T-cell (primary cell): ENCODE measurements at regions not wholly inside any gene's neighbourhood (a gene's known extent, or its start where the extent isn't known, plus 50 kb on each side); places are given as distances from the start of the nearest gene placed in this dataset.

Source experiments
- ATAC-seq, 4 experiments: fragments of 200-7000 bp in 3 of 4; fragments of 150-1000 bp in 1 of 4; cut with Tn5 transposase; replicated peaks in 1 of 4; 1 replicate in 3 of 4; 2 replicates in 1 of 4; pipeline ENCODE4 v1.10.0; 2021; ENCODE audit warnings: moderate library complexity in 3 of 4, mild to moderate bottlenecking in 2 of 4, moderate number of reproducible peaks in 1 of 4
- CTCF ChIA-PET, 2 donors: fragments of 300-600 bp; sonication (Branson Sonifier 250); formaldehyde crosslinking; loops; one replicate each; lab custom pipeline; 2022; ENCODE audit warnings: antibody characterized with exemption in 2 of 2; lab: Charles Lee
- POLR2A ChIA-PET, 2 donors: fragments of 300-600 bp; sonication (Branson Sonifier 250); formaldehyde crosslinking; loops; one replicate each; lab custom pipeline; 2022; ENCODE audit warnings: antibody characterized with exemption in 2 of 2; lab: Charles Lee
- DNase-seq, 35 experiments: peaks; one replicate each; pipeline versions ENCODE4 v3.0.0 to v3.0.0-alpha.2; 2013 to 2023
- H3K27ac ChIP-seq: one replicate; pipeline ENCODE4 v1.5.1; 2013; ENCODE audit warnings: low read length
- H3K27me3 ChIP-seq, 2 experiments: replicated peaks in 1 of 2; 1 replicate in 1 of 2; 2 replicates in 1 of 2; pipeline versions ENCODE4 v1.6.1 to v1.7.0; 2013; ENCODE audit warnings: low read length in 1 of 2, mixed read lengths in 1 of 2; ENCODE audit not compliant: control insufficient read depth in 2 of 2, insufficient read depth in 2 of 2; ENCODE audit errors: extremely low read depth in 1 of 2
- H3K36me3 ChIP-seq, 2 donors: 1 replicate in 1 of 2; 2 replicates in 1 of 2; pipeline versions ENCODE4 v1.6.1 to v1.7.0; 2013; ENCODE audit warnings: low read length in 1 of 2; ENCODE audit not compliant: control insufficient read depth in 2 of 2, insufficient read depth in 1 of 2; ENCODE audit errors: extremely low read depth in 1 of 2
- H3K4me1 ChIP-seq, 2 experiments: 1 replicate in 1 of 2; 2 replicates in 1 of 2; pipeline versions ENCODE4 v1.6.1 to v1.7.0; 2013; ENCODE audit warnings: low read length in 2 of 2, mixed read lengths in 1 of 2; ENCODE audit not compliant: insufficient read depth in 2 of 2, control insufficient read depth in 1 of 2; ENCODE audit errors: extremely low read depth in 1 of 2
- H3K4me3 ChIP-seq, 2 donors: 1 replicate in 1 of 2; 2 replicates in 1 of 2; pipeline versions ENCODE4 v1.5.1 to v1.7.0; 2013; ENCODE audit warnings: mild to moderate bottlenecking in 2 of 2, low read length in 1 of 2, moderate library complexity in 1 of 2; ENCODE audit not compliant: control insufficient read depth in 1 of 2; ENCODE audit errors: extremely low read depth in 1 of 2
- H3K9me3 ChIP-seq: 2 replicates; pipeline ENCODE4 v1.7.0; 2013
- H3K27ac Mint-ChIP-seq, 2 donors: one replicate each; pipeline ENCODE4 v1.8.0; 2020 to 2021; ENCODE audit warnings: mild to moderate bottlenecking in 2 of 2, mixed read lengths in 2 of 2
- H3K27me3 Mint-ChIP-seq, 2 donors: one replicate each; pipeline ENCODE4 v1.8.0; 2021 to 2022; ENCODE audit warnings: mixed read lengths in 2 of 2
- H3K36me3 Mint-ChIP-seq: one replicate; pipeline ENCODE4 v1.8.0; 2021; ENCODE audit warnings: mixed read lengths
- H3K4me1 Mint-ChIP-seq, 3 donors: one replicate each; pipeline ENCODE4 v1.8.0; 2020 to 2022; ENCODE audit warnings: mixed read lengths in 3 of 3, mild to moderate bottlenecking in 1 of 3
- H3K4me3 Mint-ChIP-seq, 3 donors: one replicate each; pipeline ENCODE4 v1.8.0; 2020 to 2022; ENCODE audit warnings: mild to moderate bottlenecking in 3 of 3, mixed read lengths in 3 of 3, moderate library complexity in 3 of 3
- H3K9me3 Mint-ChIP-seq, 3 donors: one replicate each; pipeline ENCODE4 v1.8.0; 2020 to 2022; ENCODE audit warnings: mixed read lengths in 3 of 3
- WGBS: methylation state at CpG from one replicate; pipeline ENCODE4 v1.1.5; 2013; ENCODE audit warnings: missing lambda C conversion rate; ENCODE audit not compliant: insufficient coverage; 5-methylcytosine and 5-hydroxymethylcytosine counted together

DNA sequence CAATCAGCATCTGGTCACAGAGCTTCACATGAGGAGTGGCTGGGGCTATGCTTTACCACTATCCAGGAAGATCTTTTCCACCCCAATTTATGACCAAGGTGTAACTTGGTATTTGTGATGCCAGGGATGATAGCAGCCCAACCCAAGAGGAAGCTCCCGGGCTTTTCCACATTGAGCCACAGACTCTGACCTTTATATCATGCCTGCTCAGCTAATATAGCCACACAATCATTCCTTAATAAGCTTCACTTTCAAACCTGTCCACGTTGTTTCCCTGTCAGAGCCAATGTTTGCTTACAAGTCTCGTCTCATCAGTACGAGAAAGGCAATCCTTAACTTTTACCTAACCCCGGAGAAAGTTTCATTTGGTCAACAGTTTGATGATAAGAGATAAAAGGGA is 330.9 kb downstream of the SHQ1 start:
- no peak for ATAC-seq
- ChIA-PET CTCF (no interaction called here), POLR2A (no interaction called here)
- Histone ChIP-seq H3K27ac (no peak overlapping the region), H3K4me3 (no peak overlapping the region), H3K36me3 (no peaks in the 10 kb centered on the region), H3K9me3 (no peaks in the 10 kb centered on the region), H3K27me3 (no peaks in the 10 kb centered on the region), H3K4me1 (no peaks in the 10 kb centered on the region)
- Mint-ChIP-seq H3K4me1 (peaks cover 0 to 5% (median 0%) of the 10 kb centered on the region in 3 donors), H3K36me3 (no peaks in the 10 kb centered on the region), H3K27ac (no peak overlapping the region), H3K9me3 (no peaks in the 10 kb centered on the region), H3K27me3 (no peaks in the 10 kb centered on the region), H3K4me3 (no peak overlapping the region)
- DNase-seq = no peak
- WGBS = no CpG with 5 or more reads among the region's 5 CpGs

DNA sequence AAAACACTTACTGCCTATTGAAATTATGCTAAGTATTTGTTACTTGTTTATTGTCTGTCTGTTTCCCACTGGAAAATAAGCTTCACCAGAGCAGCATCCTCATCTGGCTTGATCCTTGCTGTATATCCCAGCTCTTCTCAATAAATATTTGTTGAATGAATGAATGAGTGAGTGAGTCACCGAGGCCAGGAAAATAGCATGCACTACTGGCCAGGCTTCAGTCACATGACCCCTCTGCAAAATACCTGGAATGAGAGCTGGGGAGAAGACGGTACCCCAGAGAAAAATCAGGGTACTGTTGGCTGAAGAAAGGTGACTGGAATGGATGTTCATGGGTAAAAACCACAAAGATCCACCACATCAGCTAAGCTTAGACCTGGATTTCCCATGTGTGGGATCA is 331.9 kb downstream of the SHQ1 start:
- Histone ChIP-seq H3K27ac (no peak overlapping the region), H3K4me1 (no peaks in the 10 kb centered on the region), H3K4me3 (no peak overlapping the region), H3K27me3 (no peaks in the 10 kb centered on the region), H3K36me3 (no peaks in the 10 kb centered on the region), H3K9me3 (no peaks in the 10 kb centered on the region)
- Mint-ChIP-seq H3K9me3 (no peaks in the 10 kb centered on the region), H3K4me1 (peaks cover 0 to 5% (median 0%) of the 10 kb centered on the region in 3 donors), H3K27me3 (no peaks in the 10 kb centered on the region), H3K4me3 (no peak overlapping the region), H3K27ac (no peak overlapping the region), H3K36me3 (no peaks in the 10 kb centered on the region)
- ATAC-seq (no peak), DNase-seq (no peak)
- WGBS = 80% methylated on average over 1 of the region's 2 CpGs
- ChIA-PET POLR2A (no interaction called here), CTCF (interaction anchor here in 1 of 2 donors (0.8 kb wide), 1 partner anchor 18 kb away, joined by 3 read pairs; no protein-coding TSS in a partner anchor)

- no peaks in the 10 kb centered on the region for H3K4me1 ChIP-seq
- Mint-ChIP-seq H3K9me3 (no peaks in the 10 kb centered on the region), H3K27ac (no peak overlapping the region), H3K4me1 (peaks cover 0 to 1% (median 0%) of the 10 kb centered on the region in 3 donors), H3K27me3 (no peaks in the 10 kb centered on the region), H3K4me3 (no peak overlapping the region), H3K36me3 (no peaks in the 10 kb centered on the region)
- ChIA-PET CTCF (interaction anchor here in 1 of 2 donors (0.8 kb wide), 1 partner anchor 17 kb away, joined by 3 read pairs; no protein-coding TSS in a partner anchor), POLR2A (no interaction called here)
- DNase-seq (no peak), ATAC-seq (no peak)
- H3K27ac ChIP-seq = no peak overlapping the region
- H3K36me3 ChIP-seq = no peaks in the 10 kb centered on the region
- H3K9me3 ChIP-seq = no peaks in the 10 kb centered on the region
- no peaks in the 10 kb centered on the region for H3K27me3 ChIP-seq
- no peak overlapping the region for H3K4me3 ChIP-seq
- WGBS = 92% methylated on average over 2 of the region's 3 CpGs
These were observed 332.3 kb downstream of the SHQ1 start for GRCh38 chr3:72515941-72516340.

DNA sequence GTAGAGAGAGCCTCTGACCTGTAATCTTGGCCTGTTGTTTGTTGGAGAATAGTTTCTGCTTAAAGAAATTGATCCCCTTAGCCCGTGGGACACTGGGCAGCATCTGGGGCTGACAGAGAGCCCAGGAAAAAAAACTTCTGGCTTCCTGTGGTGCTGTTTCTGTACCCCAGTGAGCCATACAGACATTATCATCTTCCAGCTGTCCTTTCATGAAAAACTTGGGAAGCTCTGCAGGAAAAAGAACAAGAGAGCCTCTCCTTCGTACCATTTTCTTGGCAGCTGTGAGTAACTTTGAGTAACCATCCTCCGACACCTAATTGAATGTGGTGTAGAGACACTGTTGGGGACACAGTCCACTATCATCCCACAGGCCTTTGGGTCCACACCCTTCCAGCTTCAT is 333.0 kb downstream of the SHQ1 start:
- Mint-ChIP-seq H3K27ac (no peak overlapping the region), H3K4me3 (no peak overlapping the region), H3K4me1 (no peaks in the 10 kb centered on the region), H3K36me3 (no peaks in the 10 kb centered on the region), H3K27me3 (no peaks in the 10 kb centered on the region), H3K9me3 (no peaks in the 10 kb centered on the region)
- Histone ChIP-seq H3K27ac (no peak overlapping the region), H3K4me3 (no peak overlapping the region), H3K27me3 (no peaks in the 10 kb centered on the region), H3K4me1 (no peaks in the 10 kb centered on the region), H3K36me3 (no peaks in the 10 kb centered on the region), H3K9me3 (no peaks in the 10 kb centered on the region)
- POLR2A ChIA-PET = no interaction called here
- CTCF ChIA-PET = no interaction called here
- WGBS = no CpG with 5 or more reads among the region's 3 CpGs
- DNase-seq (no peak), ATAC-seq (no peak)

GRCh38 chr3:72510247-72510646 is 338.0 kb downstream of the SHQ1 start:
- H3K4me3 Mint-ChIP-seq = no peak overlapping the region
- H3K27me3 ChIP-seq = peaks cover 0 to 3% of the 10 kb centered on the region in 2 experiments
- no peak overlapping the region for H3K4me3 ChIP-seq
- H3K27ac ChIP-seq = no peak overlapping the region
- H3K36me3 Mint-ChIP-seq = no peaks in the 10 kb centered on the region
- H3K27me3 Mint-ChIP-seq = no peaks in the 10 kb centered on the region
- no peak for ATAC-seq
- H3K36me3 ChIP-seq = no peaks in the 10 kb centered on the region
- no peaks in the 10 kb centered on the region for H3K4me1 Mint-ChIP-seq
- WGBS = 80% methylated on average over 1 of the region's 3 CpGs
- no peak for DNase-seq
- H3K9me3 Mint-ChIP-seq = no peaks in the 10 kb centered on the region
- no peaks in the 10 kb centered on the region for H3K9me3 ChIP-seq
- H3K4me1 ChIP-seq = no peaks in the 10 kb centered on the region
- H3K27ac Mint-ChIP-seq = no peak overlapping the region
- ChIA-PET POLR2A (interaction anchor here in 1 of 2 donors (0.6 kb wide), 1 partner anchor 59 kb away, joined by 4 read pairs; no protein-coding TSS in a partner anchor), CTCF (interaction anchor here in 1 of 2 donors (0.6 kb wide), 1 partner anchor 340 kb away, joined by 3 read pairs; no protein-coding TSS in a partner anchor)

- H3K4me3 Mint-ChIP-seq = no peak overlapping the region
- H3K27ac Mint-ChIP-seq = no peak overlapping the region
- Histone ChIP-seq H3K27ac (no peak overlapping the region), H3K9me3 (no peaks in the 10 kb centered on the region), H3K27me3 (peaks cover 0 to 3% of the 10 kb centered on the region in 2 experiments), H3K4me1 (no peaks in the 10 kb centered on the region), H3K4me3 (no peak overlapping the region), H3K36me3 (no peaks in the 10 kb centered on the region)
- POLR2A ChIA-PET = interaction anchor here (0.6 kb wide), 2 partner anchors 38 to 234 kb away, joined by 3 read pairs; no protein-coding TSS in a partner anchor
- 77% methylated on average over 4 of the region's 6 CpGs for WGBS
- no peak for DNase-seq
- no peaks in the 10 kb centered on the region for H3K36me3 Mint-ChIP-seq
- H3K4me1 Mint-ChIP-seq = no peaks in the 10 kb centered on the region
- ATAC-seq = no peak
- peaks cover 0 to 4% of the 10 kb centered on the region in 2 donors for H3K27me3 Mint-ChIP-seq
- peaks cover 0 to 3% (median 0%) of the 10 kb centered on the region in 3 donors for H3K9me3 Mint-ChIP-seq
- CTCF ChIA-PET = no interaction called here
These were observed 342.5 kb downstream of the SHQ1 start for GRCh38 chr3:72505539-72506405.
